IMR-90 (cell line): ENCODE measurements at regions not wholly inside any gene's neighbourhood (a gene's known extent, or its start where the extent isn't known, plus 50 kb on each side); places are given as distances from the start of the nearest gene placed in this dataset.

Experiments
- ATAC-seq: fragments of 200-7000 bp; cut with Tn5 transposase; 2 replicates; pipeline ENCODE4 v1.9.1; 2020; ENCODE audit warnings: low read depth, mild to moderate bottlenecking, moderate library complexity
- BruUV-seq: library from RNA; stranded (reverse); fragments of 400-500 nt; replicated peaks from 2 replicates; lab custom pipeline; 2021; lab: Mats Ljungman, UMichigan
- CTCF ChIA-PET: fragments of 300-600 bp; formaldehyde crosslinking; extraction: SDS; loops from one replicate; lab custom pipeline; 2021; ENCODE audit warnings: antibody characterized with exemption; lab: Yijun Ruan, JAX
- POLR2A ChIA-PET: fragments of 300-600 bp; sonication (Branson Sonifier 250); formaldehyde crosslinking; loops from one replicate; lab custom pipeline; 2022; ENCODE audit warnings: antibody characterized with exemption; ENCODE audit not compliant: unreplicated experiment; lab: Charles Lee
- DNase-seq: peaks from one replicate; pipeline ENCODE4 v3.0.0; 2013
- H2AFZ ChIP-seq: replicated peaks from 2 replicates; pipeline ENCODE3; 2013; ENCODE audit warnings: low read length, mild to moderate bottlenecking; ENCODE audit not compliant: poor library complexity
- H2AK5ac ChIP-seq: 2 replicates; pipeline ENCODE4 v1.6.1; 2013; ENCODE audit warnings: low read depth, low read length, inconsistent platforms
- H2AK9ac ChIP-seq: replicated peaks from 2 replicates; pipeline ENCODE3; 2013; ENCODE audit warnings: mild to moderate bottlenecking, low read depth, low read length, moderate library complexity; ENCODE audit not compliant: poor library complexity
- H2BK120ac ChIP-seq: 2 replicates; pipeline ENCODE4 v1.6.1; 2013; ENCODE audit warnings: low read depth, low read length, inconsistent platforms
- H2BK15ac ChIP-seq: 3 replicates; pipeline ENCODE4 v1.6.1; 2013; ENCODE audit warnings: low read depth, low read length, inconsistent platforms
- H2BK20ac ChIP-seq: 2 replicates; pipeline ENCODE4 v1.6.1; 2013; ENCODE audit warnings: low read depth, mild to moderate bottlenecking, inconsistent platforms, low read length, moderate library complexity
- H2BK5ac ChIP-seq: 2 replicates; pipeline ENCODE4 v1.6.1; 2013; ENCODE audit warnings: mild to moderate bottlenecking, low read depth, low read length, inconsistent platforms; ENCODE audit not compliant: poor library complexity, severe bottlenecking
- H3K14ac ChIP-seq: replicated peaks from 2 replicates; pipeline ENCODE4 v1.6.1; 2013; ENCODE audit warnings: low read depth, low read length, inconsistent platforms
- H3K18ac ChIP-seq: 2 replicates; pipeline ENCODE4 v1.6.1; 2013; ENCODE audit warnings: low read depth, low read length, control low read depth
- H3K23ac ChIP-seq: 2 replicates; pipeline ENCODE4 v1.6.1; 2013; ENCODE audit warnings: low read depth, low read length, inconsistent platforms
- H3K27ac ChIP-seq: 2 replicates; pipeline ENCODE4 v1.5.1; 2013; ENCODE audit warnings: mild to moderate bottlenecking, control low read depth, low read length; ENCODE audit not compliant: insufficient read depth
- H3K27me3 ChIP-seq: 2 replicates; pipeline ENCODE4 v1.6.1; 2013; ENCODE audit warnings: low read length; ENCODE audit not compliant: control insufficient read depth, insufficient read depth
- H3K36me3 ChIP-seq: 2 replicates; pipeline ENCODE4 v1.6.1; 2013; ENCODE audit warnings: low read length, mixed read lengths; ENCODE audit not compliant: control insufficient read depth, insufficient read depth
- H3K4ac ChIP-seq: 2 replicates; pipeline ENCODE4 v1.6.1; 2013; ENCODE audit warnings: low read depth, low read length, inconsistent platforms
- H3K4me1 ChIP-seq: 2 replicates; pipeline ENCODE4 v1.6.1; 2013; ENCODE audit warnings: low read length, mixed read lengths; ENCODE audit not compliant: control insufficient read depth, insufficient read depth
- H3K4me2 ChIP-seq: 2 replicates; pipeline ENCODE4 v1.6.1; 2013; ENCODE audit warnings: low read depth, mild to moderate bottlenecking, control low read depth, low read length, moderate library complexity
- H3K4me3 ChIP-seq: 2 replicates; pipeline ENCODE4 v1.5.1; 2013; ENCODE audit warnings: low read depth, mild to moderate bottlenecking, control low read depth, low read length, moderate library complexity; ENCODE audit not compliant: insufficient read depth
- H3K56ac ChIP-seq: 2 replicates; pipeline ENCODE4 v1.6.1; 2013; ENCODE audit warnings: low read length, inconsistent platforms; ENCODE audit not compliant: insufficient read depth; ENCODE audit errors: extremely low read depth
- H3K79me1 ChIP-seq, 2 experiments: 2 replicates each; pipeline ENCODE4 v1.6.1; 2013; ENCODE audit warnings: low read length in 2 of 2, inconsistent platforms in 1 of 2, low read depth in 1 of 2
- H3K9ac ChIP-seq: 2 replicates; pipeline ENCODE4 v1.6.1; 2013; ENCODE audit warnings: low read depth, low read length, control low read depth
- H3K9me1 ChIP-seq: 2 replicates; pipeline ENCODE4 v1.6.1; 2013; ENCODE audit warnings: low read length, inconsistent platforms; ENCODE audit not compliant: insufficient read depth
- H3K9me3 ChIP-seq: 2 replicates; pipeline ENCODE4 v1.6.1; 2013; ENCODE audit warnings: low read length; ENCODE audit not compliant: control insufficient read depth, insufficient read depth
- H4K20me1 ChIP-seq: 2 replicates; pipeline ENCODE4 v1.6.1; 2013; ENCODE audit warnings: low read length, inconsistent platforms; ENCODE audit not compliant: insufficient read depth
- H4K5ac ChIP-seq: 2 replicates; pipeline ENCODE4 v1.6.1; 2013; ENCODE audit warnings: mild to moderate bottlenecking, low read depth, low read length, control low read depth
- H4K8ac ChIP-seq, 2 experiments: 2 replicates each; pipeline ENCODE4 v1.6.1; 2013; ENCODE audit warnings: low read depth in 2 of 2, low read length in 2 of 2, control low read depth in 1 of 2, inconsistent platforms in 1 of 2
- H4K91ac ChIP-seq: 2 replicates; pipeline ENCODE4 v1.6.1; 2013; ENCODE audit warnings: low read depth, low read length, inconsistent platforms; ENCODE audit not compliant: insufficient read depth
- CHD1 ChIP-seq: IDR thresholded peaks from 2 replicates; pipeline ENCODE4 v1.6.1; 2012; ENCODE audit warnings: low read depth, low read length, improper control_type of control experiment
- MAZ ChIP-seq: IDR thresholded peaks from 2 replicates; pipeline ENCODE4 v1.6.1; 2012; ENCODE audit warnings: low read depth, mild to moderate bottlenecking, low read length, improper control_type of control experiment, moderate library complexity, borderline replicate concordance
- WGBS, 2 experiments: methylation state at CpG; one replicate each; pipeline versions ENCODE4 v1.1.5 to v1.1.7; 2013; ENCODE audit warnings: missing lambda C conversion rate in 2 of 2; ENCODE audit not compliant: insufficient read length in 1 of 2; ENCODE audit errors: extremely low coverage in 2 of 2; 5-methylcytosine and 5-hydroxymethylcytosine counted together
- dilution Hi-C: fragments of 300-500 bp; cut with HindIII; formaldehyde crosslinking; loops from one replicate; pipeline ENCODE4 v1.14.3; 2018; ENCODE audit warnings: low sequenced_read_pairs; ENCODE audit not compliant: unreplicated experiment
- in situ Hi-C: fragments of 300-500 bp; cut with MboI; formaldehyde crosslinking; loops from 3 replicates; pipeline ENCODE4 v1.14.3; 2019; ENCODE audit warnings: low sequenced_read_pairs, inconsistent platforms, mixed read lengths
- intact Hi-C: fragments of 100-400 bp; cut with micrococcal nuclease; formaldehyde crosslinking; loops from 2 replicates; pipeline ENCODE4 v1.10.0; 2022

DNA sequence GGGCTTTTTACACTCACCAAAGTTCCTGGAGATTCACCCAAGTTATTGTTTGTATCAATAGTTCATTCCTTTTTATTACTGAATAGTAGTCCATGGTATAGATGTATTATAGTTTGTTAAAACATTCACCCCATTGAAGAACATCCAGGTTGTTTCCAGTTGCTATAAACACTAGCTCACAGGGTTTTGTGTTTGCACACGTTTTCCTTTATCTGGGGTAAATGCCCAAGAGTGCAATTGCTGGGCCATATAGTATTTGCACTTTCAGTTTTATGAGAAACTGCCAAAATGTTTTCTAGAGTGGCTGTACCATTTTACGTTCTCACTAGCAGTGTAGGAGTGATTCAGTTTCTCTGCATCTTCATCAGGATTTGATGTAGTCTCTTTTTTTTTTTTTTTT is 57.1 kb downstream of the CBLL2 start:
- Histone ChIP-seq H3K56ac (no peak overlapping the region), H2AK5ac (no peak overlapping the region), H4K8ac (no peak overlapping the region), H3K9ac (no peak overlapping the region), H3K27me3 (no peaks in the 10 kb centered on the region), H3K4ac (no peak overlapping the region), H4K20me1 (no peaks in the 10 kb centered on the region), H4K91ac (no peak overlapping the region), H2AFZ (no peak overlapping the region), H3K79me1 (no peaks in the 10 kb centered on the region), H4K5ac (no peak overlapping the region), H3K4me2 (no peak overlapping the region), H3K27ac (no peak overlapping the region), H3K4me3 (no peak overlapping the region), H2BK15ac (no peak overlapping the region), H3K14ac (no peak overlapping the region), H3K36me3 (no peaks in the 10 kb centered on the region), H2BK120ac (no peak overlapping the region), H3K9me1 (no peaks in the 10 kb centered on the region), H3K9me3 (no peaks in the 10 kb centered on the region), H2BK20ac (no peak overlapping the region), H3K23ac (no peak overlapping the region), H2BK5ac (no peak overlapping the region), H2AK9ac (no peak overlapping the region), H3K18ac (no peak overlapping the region), H3K4me1 (no peaks in the 10 kb centered on the region; the same call in 1 of the 2 replicates)
- DNase-seq (no peak), ATAC-seq (no peak)
- no TSS peak for BruUV-seq
- ChIA-PET POLR2A (no interaction called here), CTCF (no interaction called here)
- no CpG with 5 or more reads among the region's 2 CpGs for WGBS, 2 experiments
- dilution Hi-C loops = no loop called here
- TF ChIP-seq CHD1 (no peak), MAZ (no peak)
- in situ Hi-C loops = no loop called here
- intact Hi-C loops = no loop called here
